Epithelial cell of proximal tubule (primary cell): ENCODE measurements at regions not wholly inside any gene's neighbourhood (a gene's known extent, or its start where the extent isn't known, plus 50 kb on each side); places are given as distances from the start of the nearest gene placed in this dataset.

Experiments
- DNase-seq: peaks from one replicate; pipeline ENCODE4 v3.0.0-alpha.2; 2011; ENCODE audit warnings: low read depth
- H3K4me3 ChIP-seq: 2 replicates; pipeline ENCODE4 v1.5.1; 2011; ENCODE audit warnings: low read depth, mild to moderate bottlenecking, low read length
- TF ChIP-seq, protein P1 (sequence below): conservative IDR thresholded peaks from 2 replicates; pipeline ENCODE4 v1.5.1; 2012; ENCODE audit warnings: low read depth, mild to moderate bottlenecking, low read length

GRCh38 chr7:46847126-46847525 lies 734.8 kb downstream of the TNS3 start:
- TF ChIP-seq, protein P1, sequence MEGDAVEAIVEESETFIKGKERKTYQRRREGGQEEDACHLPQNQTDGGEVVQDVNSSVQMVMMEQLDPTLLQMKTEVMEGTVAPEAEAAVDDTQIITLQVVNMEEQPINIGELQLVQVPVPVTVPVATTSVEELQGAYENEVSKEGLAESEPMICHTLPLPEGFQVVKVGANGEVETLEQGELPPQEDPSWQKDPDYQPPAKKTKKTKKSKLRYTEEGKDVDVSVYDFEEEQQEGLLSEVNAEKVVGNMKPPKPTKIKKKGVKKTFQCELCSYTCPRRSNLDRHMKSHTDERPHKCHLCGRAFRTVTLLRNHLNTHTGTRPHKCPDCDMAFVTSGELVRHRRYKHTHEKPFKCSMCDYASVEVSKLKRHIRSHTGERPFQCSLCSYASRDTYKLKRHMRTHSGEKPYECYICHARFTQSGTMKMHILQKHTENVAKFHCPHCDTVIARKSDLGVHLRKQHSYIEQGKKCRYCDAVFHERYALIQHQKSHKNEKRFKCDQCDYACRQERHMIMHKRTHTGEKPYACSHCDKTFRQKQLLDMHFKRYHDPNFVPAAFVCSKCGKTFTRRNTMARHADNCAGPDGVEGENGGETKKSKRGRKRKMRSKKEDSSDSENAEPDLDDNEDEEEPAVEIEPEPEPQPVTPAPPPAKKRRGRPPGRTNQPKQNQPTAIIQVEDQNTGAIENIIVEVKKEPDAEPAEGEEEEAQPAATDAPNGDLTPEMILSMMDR, result no peak
- no peak for DNase-seq
- H3K4me3 ChIP-seq, result no peak overlapping the region

- H3K4me3 ChIP-seq, result no peak overlapping the region
- no peak for DNase-seq
- TF ChIP-seq, protein P1, result no peak
Observed at GRCh38 chr7:46844486-46844885, 737.4 kb downstream of the TNS3 start.

DNA sequence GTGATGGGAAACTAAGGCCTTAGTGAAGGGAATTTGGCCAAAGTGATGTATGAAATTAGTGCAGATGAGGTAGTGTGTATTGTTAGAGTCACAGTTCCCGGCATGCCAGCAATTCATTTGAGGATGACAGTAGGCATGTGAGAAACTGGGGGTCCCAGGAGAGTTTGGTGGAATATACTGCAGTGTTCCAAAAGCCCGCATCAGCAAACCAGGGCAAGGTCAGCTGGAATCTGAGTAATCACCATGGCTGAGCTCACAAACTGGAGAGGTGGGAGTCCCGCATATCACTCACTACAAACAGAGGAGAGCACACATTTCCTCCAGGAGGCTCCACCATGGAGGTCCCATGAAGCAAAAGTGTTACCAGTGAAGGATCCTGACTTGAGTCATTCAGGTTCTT lies 740.7 kb downstream of the TNS3 start:
- no peak overlapping the region for H3K4me3 ChIP-seq
- TF ChIP-seq, protein P1, result no peak
- no peak for DNase-seq

GRCh38 chr7:46839651-46840050 lies 742.3 kb downstream of the TNS3 start:
- peak; percentile 20 for DNase-seq
- no peak overlapping the region for H3K4me3 ChIP-seq
- TF ChIP-seq, protein P1, result no peak

- no peak for DNase-seq
- H3K4me3 ChIP-seq, result no peak overlapping the region
- TF ChIP-seq, protein P1, result no peak
Observed at GRCh38 chr7:46838463-46838862, 743.4 kb downstream of the TNS3 start.

DNA sequence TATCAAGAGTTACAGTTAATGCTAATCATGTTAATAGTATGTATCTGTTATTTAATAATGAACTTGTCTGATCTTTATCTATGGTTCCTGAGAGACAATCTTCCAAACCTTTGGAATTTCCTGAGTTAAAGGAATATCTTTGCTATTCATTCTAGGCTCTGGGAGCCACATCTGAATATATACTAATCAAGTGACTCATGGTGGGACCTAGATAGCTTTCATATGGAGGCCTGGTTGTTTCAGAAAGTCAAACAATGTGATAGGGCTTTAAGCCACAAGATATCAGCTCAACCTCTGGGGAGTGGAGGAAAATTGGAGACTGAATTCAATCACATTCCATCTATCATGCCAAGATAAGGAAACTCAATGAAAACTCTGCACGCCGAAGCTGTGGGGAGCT lies 746.4 kb downstream of the TNS3 start:
- TF ChIP-seq, protein P1, result no peak
- H3K4me3 ChIP-seq, result no peak overlapping the region
- DNase-seq, result no peak

GRCh38 chr7:46834921-46835320 lies 747.0 kb downstream of the TNS3 start:
- no peak overlapping the region for H3K4me3 ChIP-seq
- TF ChIP-seq, protein P1, result no peak
- DNase-seq, result no peak
